ENCODE measurements at regions not wholly inside any gene's neighbourhood (a gene's known extent, or its start where the extent isn't known, plus 50 kb on each side); places are given as distances from the start of the nearest gene placed in this dataset.

GRCh38 chr4:1472148-1472797 is 66.0 kb upstream of the NKX1-1 start:
- ChIA-PET POLR2A (no interaction called here), CTCF (no interaction called here)
- Mint-ChIP-seq H3K4me1 (ENCODE audit: low read depth) (no peaks in the 10 kb centered on the region), H3K9me3 (peaks cover 12% of the 10 kb centered on the region), H3K36me3 (ENCODE audit: low read depth) (no peaks in the 10 kb centered on the region), H3K4me3 (no peak overlapping the region), H3K27me3 (peaks cover 9% of the 10 kb centered on the region), H3K27ac (no peak overlapping the region)
- ATAC-seq (no peak), DNase-seq (no peak)
- TF ChIP-seq CTCF (IDR thresholded peaks at IDR 0.05), result no peak
- intact Hi-C loops (cut with micrococcal nuclease), result no loop called here

- intact Hi-C loops (cut with micrococcal nuclease), result no loop called here
- no peak for TF ChIP-seq CTCF (IDR thresholded peaks at IDR 0.05)
- DNase-seq, result no peak
- Mint-ChIP-seq H3K36me3 (ENCODE audit: low read depth) (no peaks in the 10 kb centered on the region), H3K27me3 (peaks cover 9% of the 10 kb centered on the region), H3K27ac (no peak overlapping the region), H3K9me3 (peaks cover 12% of the 10 kb centered on the region), H3K4me1 (ENCODE audit: low read depth) (no peaks in the 10 kb centered on the region), H3K4me3 (no peak overlapping the region)
- ChIA-PET CTCF (no interaction called here), POLR2A (no interaction called here)
- no peak for ATAC-seq
Observed at GRCh38 chr4:1471443-1472147, 65.4 kb upstream of the NKX1-1 start.

- H3K9me3 Mint-ChIP-seq, result peaks cover 12% of the 10 kb centered on the region
- intact Hi-C loops (cut with micrococcal nuclease), result no loop called here
- no peaks in the 10 kb centered on the region for H3K4me1 Mint-ChIP-seq (ENCODE audit: low read depth)
- TF ChIP-seq CTCF (IDR thresholded peaks at IDR 0.05), result no peak
- ATAC-seq (no peak), DNase-seq (no peak)
- ChIA-PET CTCF (no interaction called here), POLR2A (no interaction called here)
- H3K4me3 Mint-ChIP-seq, result no peak overlapping the region
- H3K27ac Mint-ChIP-seq, result no peak overlapping the region
- H3K27me3 Mint-ChIP-seq, result peaks cover 9% of the 10 kb centered on the region
- H3K36me3 Mint-ChIP-seq (ENCODE audit: low read depth), result no peaks in the 10 kb centered on the region
Observed at GRCh38 chr4:1470816-1471442, 64.7 kb upstream of the NKX1-1 start.

GRCh38 chr4:1470393-1470670 is 64.1 kb upstream of the NKX1-1 start:
- H3K27me3 Mint-ChIP-seq, result peaks cover 9% of the 10 kb centered on the region
- no peak overlapping the region for H3K27ac Mint-ChIP-seq
- H3K36me3 Mint-ChIP-seq (ENCODE audit: low read depth), result no peaks in the 10 kb centered on the region
- no peaks in the 10 kb centered on the region for H3K4me1 Mint-ChIP-seq (ENCODE audit: low read depth)
- no peak for ATAC-seq
- TF ChIP-seq CTCF (IDR thresholded peaks at IDR 0.05), result no peak
- ChIA-PET POLR2A (no interaction called here), CTCF (no interaction called here)
- intact Hi-C loops (cut with micrococcal nuclease), result no loop called here
- no peak for DNase-seq
- H3K4me3 Mint-ChIP-seq, result no peak overlapping the region
- H3K9me3 Mint-ChIP-seq, result peaks cover 12% of the 10 kb centered on the region

- intact Hi-C loops (cut with micrococcal nuclease), result no loop called here
- Mint-ChIP-seq H3K4me3 (no peak overlapping the region), H3K9me3 (peaks cover 12% of the 10 kb centered on the region), H3K27ac (no peak overlapping the region), H3K4me1 (ENCODE audit: low read depth) (no peaks in the 10 kb centered on the region), H3K36me3 (ENCODE audit: low read depth) (no peaks in the 10 kb centered on the region), H3K27me3 (peaks cover 9% of the 10 kb centered on the region)
- CTCF ChIA-PET, result no interaction called here
- no peak for DNase-seq
- no peak for ATAC-seq
- POLR2A ChIA-PET, result no interaction called here
- no peak for TF ChIP-seq CTCF (IDR thresholded peaks at IDR 0.05)
Observed at GRCh38 chr4:1469607-1470392, 63.6 kb upstream of the NKX1-1 start.

Data from activated CD8-positive, alpha-beta T cell treated with anti-CD3 and anti-CD28 coated beads for 36 hours (primary cell).